IPS-NIHi7 (cell line): ENCODE measurements at regions not wholly inside any gene's neighbourhood (a gene's known extent, or its start where the extent isn't known, plus 50 kb on each side); places are given as distances from the start of the nearest gene placed in this dataset.
A peak's percentile ranks its signal among the peaks of the same experiment; 100 is the strongest.

Experiments
- DNase-seq: peaks from one replicate; pipeline ENCODE4 v3.0.0; 2012; ENCODE audit warnings: mixed read lengths; ENCODE audit errors: extremely low spot score

- DNase-seq = no peak
Observed at GRCh38 chr11:128095466-128095981, 491.8 kb downstream of the ETS1 start.

GRCh38 chr11:128093689-128094088, 493.7 kb downstream of the ETS1 start:
- DNase-seq = no peak

GRCh38 chr11:128089962-128090361, 497.4 kb downstream of the ETS1 start:
- no peak for DNase-seq

GRCh38 chr11:128086794-128087193, 500.6 kb downstream of the ETS1 start:
- no peak for DNase-seq

- no peak for DNase-seq
Observed at GRCh38 chr11:128085276-128085675, 502.1 kb downstream of the ETS1 start.

- no peak for DNase-seq
Observed at GRCh38 chr11:128082574-128082973, 504.8 kb downstream of the ETS1 start.

GRCh38 chr11:128069665-128070064, 517.7 kb downstream of the ETS1 start:
- DNase-seq = no peak

GRCh38 chr11:128067780-128068179, 519.6 kb downstream of the ETS1 start:
- DNase-seq = no peak

GRCh38 chr11:128066399-128066798, 521.0 kb downstream of the ETS1 start:
- DNase-seq = no peak

GRCh38 chr11:128061281-128061871, 526.0 kb downstream of the ETS1 start:
- no peak for DNase-seq

GRCh38 chr11:128058580-128059208, 528.7 kb downstream of the ETS1 start:
- no peak for DNase-seq

- DNase-seq = no peak
Observed at GRCh38 chr11:128057786-128058395, 529.5 kb downstream of the ETS1 start.

GRCh38 chr11:128055576-128056217, 531.7 kb downstream of the ETS1 start:
- DNase-seq = no peak

GRCh38 chr11:128053981-128054931, 533.1 kb downstream of the ETS1 start:
- no peak for DNase-seq

GRCh38 chr11:128052912-128053641, 534.3 kb downstream of the ETS1 start:
- no peak for DNase-seq

- DNase-seq = no peak
Observed at GRCh38 chr11:128048121-128048520, 539.2 kb downstream of the ETS1 start.

GRCh38 chr11:128047026-128047425, 540.3 kb downstream of the ETS1 start:
- DNase-seq = no peak

GRCh38 chr11:128046213-128046612, 541.1 kb downstream of the ETS1 start:
- DNase-seq = no peak

GRCh38 chr11:128045094-128045725, 542.1 kb downstream of the ETS1 start:
- DNase-seq = peak; percentile 15

- no peak for DNase-seq
Observed at GRCh38 chr11:128042290-128042751, 545.0 kb downstream of the ETS1 start.
